Psoas muscle (tissue), 7 donors: ENCODE measurements at regions not wholly inside any gene's neighbourhood (a gene's known extent, or its start where the extent isn't known, plus 50 kb on each side); places are given as distances from the start of the nearest gene placed in this dataset.

Experiments
- ATAC-seq, 4 donors: fragments of 200-7000 bp; cut with Tn5 transposase; one replicate each; pipeline ENCODE4 v1.9.1; 2020; ENCODE audit warnings: moderate library complexity in 3 of 4, mild to moderate bottlenecking in 2 of 4
- DNase-seq, 2 donors: peaks; one replicate each; pipeline ENCODE4 v3.0.0-alpha.2; 2020
- H3K27ac ChIP-seq: fragments of 200-600 bp; one replicate; pipeline ENCODE4 v1.8.0; 2022
- H3K27me3 ChIP-seq, 3 donors: fragments of 200-600 bp in 1 of 3; one replicate each; pipeline versions ENCODE4 v1.6.1 to v1.8.0; 2013 to 2022; ENCODE audit warnings: low read length in 2 of 3, mild to moderate bottlenecking in 2 of 3, moderate library complexity in 1 of 3; ENCODE audit not compliant: insufficient read depth in 3 of 3
- H3K36me3 ChIP-seq, 2 donors: fragments of 200-600 bp in 1 of 2; one replicate each; pipeline versions ENCODE4 v1.6.1 to v1.8.0; 2013 to 2022; ENCODE audit warnings: low read depth in 1 of 2, mild to moderate bottlenecking in 1 of 2, moderate library complexity in 1 of 2; ENCODE audit not compliant: insufficient read depth in 1 of 2
- H3K4me1 ChIP-seq: fragments of 200-600 bp; one replicate; pipeline ENCODE4 v1.8.0; 2022
- H3K4me3 ChIP-seq: fragments of 200-600 bp; one replicate; pipeline ENCODE4 v1.8.0; 2022; ENCODE audit warnings: mild to moderate bottlenecking
- H3K9me3 ChIP-seq: fragments of 200-600 bp; one replicate; pipeline ENCODE4 v1.8.0; 2022
- CTCF ChIP-seq: fragments of 200-600 bp; IDR thresholded peaks from one replicate; pipeline ENCODE4 v1.8.0; 2022; ENCODE audit warnings: antibody characterized with exemption
- WGBS, 3 donors: extraction: QIAGEN DNeasy Blood & Tissue Kit; methylation state at CpG; one replicate each; pipeline versions ENCODE4 v1.1.6 to v1.1.7; 2013; 5-methylcytosine and 5-hydroxymethylcytosine counted together
- intact Hi-C, 2 donors: fragments of 100-400 bp; cut with DNase I; formaldehyde crosslinking; loops; one replicate each; pipeline versions ENCODE4 v1.11.0 to v1.14.2; 2022
- donor health status: healthy with polysubstance abuse.
- donor health status: DM: no; HTN: no; CAD: no; lungs with moderate emphysema.
- donor health status: Bipolar disorder and iron deficiency.
- donor health status: healthy.
- donor health status: DM: yes; HTN: yes; CAD: no.
- donor health status: DM: no; HTN: no; CAD: no.
- donor health status: DM: yes; HTN: yes; CAD: no.

GRCh38 chr2:236503583-236503982, 66.0 kb upstream of the ACKR3 start:
- no peaks in the 10 kb centered on the region for H3K4me1 ChIP-seq
- peaks cover 0 to 47% (median 10%) of the 10 kb centered on the region in 3 donors for H3K27me3 ChIP-seq
- H3K9me3 ChIP-seq, result no peaks in the 10 kb centered on the region
- intact Hi-C loops, result no loop called here
- ATAC-seq (no peak), DNase-seq (no peak)
- H3K36me3 ChIP-seq, result no peaks in the 10 kb centered on the region
- TF ChIP-seq CTCF, result no peak
- no peak overlapping the region for H3K4me3 ChIP-seq
- 16 to 31% (median 24%) methylated on average over 13 of the region's 13 CpGs for WGBS, 3 donors
- H3K27ac ChIP-seq, result no peak overlapping the region

GRCh38 chr2:236505041-236505440, 64.6 kb upstream of the ACKR3 start:
- H3K9me3 ChIP-seq, result no peaks in the 10 kb centered on the region
- DNase-seq (no peak), ATAC-seq (no peak)
- H3K4me3 ChIP-seq, result no peak overlapping the region
- WGBS, 3 donors, result 81 to 89% (median 88%) methylated on average over 3 of the region's 3 CpGs
- intact Hi-C loops, result no loop called here
- peaks cover 0 to 47% (median 10%) of the 10 kb centered on the region in 3 donors for H3K27me3 ChIP-seq
- TF ChIP-seq CTCF, result no peak
- H3K27ac ChIP-seq, result no peak overlapping the region
- H3K4me1 ChIP-seq, result no peaks in the 10 kb centered on the region
- no peaks in the 10 kb centered on the region for H3K36me3 ChIP-seq

- Histone ChIP-seq H3K4me3 (no peak overlapping the region), H3K9me3 (no peaks in the 10 kb centered on the region), H3K36me3 (no peaks in the 10 kb centered on the region), H3K27me3 (peaks cover 0 to 47% (median 10%) of the 10 kb centered on the region in 3 donors), H3K27ac (no peak overlapping the region), H3K4me1 (no peaks in the 10 kb centered on the region)
- WGBS, 3 donors, result 50 to 58% (median 55%) methylated on average over 2 of the region's 2 CpGs
- TF ChIP-seq CTCF, result no peak
- intact Hi-C loops, result no loop called here
- DNase-seq (no peak), ATAC-seq (no peak)
Observed at GRCh38 chr2:236505648-236506047, 64.0 kb upstream of the ACKR3 start.

GRCh38 chr2:236507393-236508085, 62.1 kb upstream of the ACKR3 start:
- ATAC-seq, result peak; percentile 30 to 56 (median 43)
- Histone ChIP-seq H3K36me3 (no peaks in the 10 kb centered on the region), H3K4me3 (peak overlapping the region; percentile 61), H3K27ac (no peak overlapping the region), H3K4me1 (no peaks in the 10 kb centered on the region), H3K27me3 (peaks cover 0 to 47% (median 10%) of the 10 kb centered on the region in 3 donors), H3K9me3 (no peaks in the 10 kb centered on the region)
- TF ChIP-seq CTCF, result no peak
- intact Hi-C loops, result no loop called here
- 19 to 32% (median 29%) methylated on average over 29 to 56 of the region's 56 CpGs for WGBS, 3 donors
- DNase-seq, result peak; percentile 41 to 68

- Histone ChIP-seq H3K9me3 (no peaks in the 10 kb centered on the region), H3K27me3 (peaks cover 0 to 40% (median 10%) of the 10 kb centered on the region in 3 donors), H3K4me1 (no peaks in the 10 kb centered on the region), H3K4me3 (no peak overlapping the region), H3K27ac (no peak overlapping the region), H3K36me3 (no peaks in the 10 kb centered on the region)
- no peak for ATAC-seq
- TF ChIP-seq CTCF, result no peak
- intact Hi-C loops, result no loop called here
- 87 to 94% (median 90%) methylated on average over 5 of the region's 5 CpGs for WGBS, 3 donors
- no peak for DNase-seq
Observed at GRCh38 chr2:236508466-236508865, 61.2 kb upstream of the ACKR3 start.
